Ramos (cell line): ENCODE measurements at regions not wholly inside any gene's neighbourhood (a gene's known extent, or its start where the extent isn't known, plus 50 kb on each side); places are given as distances from the start of the nearest gene placed in this dataset.

Source experiments
- in situ Hi-C: fragments of 300-500 bp; cut with MboI; formaldehyde crosslinking; loops from one replicate; pipeline ENCODE4 v1.14.3; 2022; ENCODE audit warnings: low sequenced_read_pairs; ENCODE audit not compliant: unreplicated experiment

DNA sequence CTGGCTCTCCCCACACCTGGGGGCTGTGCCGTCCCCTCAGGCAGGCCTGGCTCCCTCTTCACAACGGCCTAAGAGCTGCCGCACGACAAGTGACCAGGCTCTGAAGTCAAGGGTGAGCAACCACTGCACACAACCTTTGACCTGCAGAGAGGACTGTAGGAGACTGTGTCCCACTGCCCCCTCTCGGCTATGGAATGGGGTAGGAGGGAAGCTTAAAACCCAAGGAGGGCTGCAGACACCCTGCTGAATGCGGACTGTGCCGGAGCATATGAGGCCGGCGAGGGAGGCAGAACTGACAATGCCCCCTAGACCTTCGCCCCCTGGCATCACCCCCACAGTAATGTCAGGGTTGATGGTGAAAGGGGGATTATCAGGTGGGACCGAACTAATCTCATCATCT is 311.9 kb downstream of the CTTN start:
- in situ Hi-C loops = no loop called here

DNA sequence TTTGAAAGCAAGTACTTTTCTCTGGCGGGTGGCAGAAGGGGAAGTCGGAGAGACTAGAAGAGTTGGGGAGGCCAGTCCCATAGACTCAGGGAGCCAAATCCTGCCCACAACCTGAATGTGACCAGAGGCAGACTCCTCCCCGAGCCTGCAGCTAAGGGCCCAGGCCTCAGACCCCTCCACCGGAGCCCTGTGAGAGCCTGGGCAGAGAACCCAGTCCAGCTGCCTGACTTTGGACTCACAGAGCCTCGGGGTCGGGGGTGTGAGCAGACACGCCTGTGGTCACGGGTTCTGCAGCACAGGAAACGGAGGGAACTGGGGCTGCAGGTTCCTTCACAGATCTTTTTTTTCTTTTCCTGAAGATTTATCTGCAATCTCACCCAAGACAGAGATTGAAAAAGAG is 312.3 kb downstream of the CTTN start:
- in situ Hi-C loops = no loop called here

DNA sequence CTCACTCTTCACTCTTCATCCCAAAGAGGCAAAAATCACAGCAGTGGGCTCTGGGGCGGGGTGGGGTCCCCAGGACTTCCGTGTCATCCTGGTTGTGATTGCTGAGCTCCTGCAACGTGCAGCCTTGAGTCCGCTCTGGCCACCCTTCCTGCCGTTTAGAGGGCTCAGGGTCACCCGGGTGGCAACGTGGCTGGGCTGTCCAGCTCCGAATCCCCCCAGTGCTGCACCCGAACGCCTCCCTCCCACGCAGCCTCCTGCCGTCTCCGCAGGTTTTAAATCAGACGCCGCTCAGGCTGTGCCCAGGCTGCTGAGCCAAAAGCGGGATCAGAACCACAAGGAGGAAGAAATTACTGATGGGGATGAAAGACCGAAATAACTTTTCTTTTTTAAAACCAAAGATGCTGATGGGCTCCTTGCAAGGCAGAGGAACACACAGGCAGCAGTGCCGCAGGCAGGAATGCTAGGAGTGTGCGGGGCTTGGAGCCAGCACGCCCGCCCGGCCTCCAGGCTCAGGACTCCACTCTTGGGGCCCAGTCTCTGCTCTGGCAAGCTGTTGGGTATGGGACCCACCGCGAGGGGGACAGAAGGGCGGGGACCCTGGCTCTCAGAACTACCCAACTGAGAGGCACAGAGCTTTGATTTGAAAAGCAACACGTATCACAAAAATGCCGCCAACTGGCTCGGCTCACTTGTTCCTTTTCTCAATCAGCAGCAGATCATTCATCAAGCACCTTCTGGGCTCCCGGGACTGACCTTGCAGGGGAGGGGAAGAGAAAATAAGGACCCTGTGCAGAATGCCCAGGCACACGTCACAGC is 313.0 kb downstream of the CTTN start:
- in situ Hi-C loops = no loop called here

DNA sequence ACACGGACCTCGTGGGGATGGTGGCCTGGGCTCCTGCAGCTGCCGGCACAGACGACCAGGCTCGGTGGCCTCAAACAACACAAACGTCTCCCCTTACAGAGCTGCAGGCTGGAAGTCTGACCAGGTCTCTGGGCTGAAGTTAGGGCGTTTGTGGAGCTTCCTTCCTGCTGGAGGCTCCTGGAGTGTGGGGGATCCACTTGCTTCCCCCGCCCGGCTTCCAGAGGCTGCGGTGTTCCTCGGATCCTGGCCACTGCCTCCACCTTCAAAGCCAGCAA is 313.5 kb downstream of the CTTN start:
- in situ Hi-C loops = no loop called here

DNA sequence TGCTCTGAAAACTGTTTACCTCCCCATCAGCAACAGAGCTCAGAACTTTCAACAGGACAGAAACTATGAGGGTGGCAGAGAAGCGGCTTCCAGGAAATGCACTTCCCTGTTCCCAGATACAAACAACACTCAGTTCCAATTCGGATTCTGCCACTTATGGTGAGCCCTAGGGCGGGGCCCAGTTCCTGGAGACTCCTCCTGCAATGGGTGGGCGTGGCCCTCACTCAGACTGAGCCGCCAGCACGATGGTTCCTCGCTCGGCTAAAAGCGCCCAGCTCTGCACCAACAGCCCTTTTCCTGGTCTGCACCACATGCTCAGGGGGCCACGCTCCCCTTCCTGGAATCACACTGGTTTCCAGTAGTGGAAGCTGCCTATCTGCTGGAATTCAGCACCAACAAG is 314.1 kb downstream of the CTTN start:
- in situ Hi-C loops = no loop called here

DNA sequence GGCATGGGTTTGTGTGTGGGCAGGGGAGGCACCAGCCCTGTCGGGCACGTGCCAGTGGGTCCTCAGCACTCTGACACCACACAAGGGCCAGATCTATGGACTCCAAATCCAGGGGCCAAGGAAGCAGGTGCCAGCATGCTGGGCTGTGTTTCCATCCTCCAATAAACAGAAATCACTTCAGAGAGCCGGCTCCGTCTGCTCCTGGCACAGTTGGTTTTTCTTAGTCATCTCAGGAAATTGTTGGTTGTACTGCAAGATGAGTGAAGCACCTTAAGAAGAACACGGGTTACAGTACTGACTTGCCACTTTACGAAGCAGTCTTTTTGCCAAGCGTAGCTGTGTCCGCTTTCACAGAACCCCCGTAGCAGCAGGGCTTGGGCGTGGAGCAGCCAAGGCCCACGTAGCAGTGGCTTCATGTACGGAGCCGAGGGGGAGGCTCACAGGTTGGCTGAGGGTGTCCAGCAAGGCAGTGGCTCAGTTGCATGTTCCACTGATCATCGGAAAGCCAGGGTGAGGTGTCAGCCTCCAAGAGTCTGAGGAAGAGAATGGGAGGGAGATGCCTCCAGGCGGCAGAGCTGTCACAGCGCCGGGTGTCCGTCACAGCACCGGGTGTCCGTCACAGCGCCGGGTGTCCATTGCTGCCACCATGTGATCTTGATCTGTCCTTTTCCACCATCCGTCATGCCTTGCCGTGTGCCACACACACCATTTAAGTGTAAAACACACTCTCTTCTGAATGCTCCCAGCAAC is 314.9 kb downstream of the CTTN start:
- in situ Hi-C loops = no loop called here

DNA sequence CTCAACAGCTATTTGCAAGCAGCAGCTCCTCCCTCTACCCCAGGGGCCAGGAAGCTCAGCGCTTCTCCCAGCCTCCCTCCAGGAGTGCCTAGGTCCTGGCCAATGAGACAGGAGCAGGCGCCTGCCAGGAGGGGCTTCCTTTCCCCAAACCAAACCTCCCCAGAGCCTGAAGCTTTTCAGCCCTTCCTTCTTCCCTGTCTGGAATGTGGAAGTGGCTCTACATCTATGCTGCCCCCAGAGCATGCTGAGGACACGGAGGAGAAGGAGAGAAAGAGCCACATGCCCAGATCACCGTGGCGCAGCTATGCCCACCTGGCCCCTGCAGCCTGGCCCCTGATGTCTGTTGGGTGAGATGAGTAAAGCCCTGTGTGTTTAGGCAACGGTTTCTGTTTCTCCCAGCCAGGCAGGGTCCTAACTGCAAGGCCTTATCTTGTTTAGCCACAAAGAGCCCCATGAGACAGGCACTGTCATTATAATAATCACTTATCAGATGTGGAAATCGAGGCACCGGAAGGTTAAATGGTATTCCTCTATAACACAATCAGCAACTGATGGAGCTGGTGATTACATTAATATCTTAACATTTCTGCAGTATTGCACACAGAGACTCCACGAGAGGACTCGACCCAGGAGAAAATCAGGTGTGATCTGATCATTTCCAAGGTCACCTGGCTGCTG is 315.8 kb downstream of the CTTN start:
- in situ Hi-C loops = no loop called here

DNA sequence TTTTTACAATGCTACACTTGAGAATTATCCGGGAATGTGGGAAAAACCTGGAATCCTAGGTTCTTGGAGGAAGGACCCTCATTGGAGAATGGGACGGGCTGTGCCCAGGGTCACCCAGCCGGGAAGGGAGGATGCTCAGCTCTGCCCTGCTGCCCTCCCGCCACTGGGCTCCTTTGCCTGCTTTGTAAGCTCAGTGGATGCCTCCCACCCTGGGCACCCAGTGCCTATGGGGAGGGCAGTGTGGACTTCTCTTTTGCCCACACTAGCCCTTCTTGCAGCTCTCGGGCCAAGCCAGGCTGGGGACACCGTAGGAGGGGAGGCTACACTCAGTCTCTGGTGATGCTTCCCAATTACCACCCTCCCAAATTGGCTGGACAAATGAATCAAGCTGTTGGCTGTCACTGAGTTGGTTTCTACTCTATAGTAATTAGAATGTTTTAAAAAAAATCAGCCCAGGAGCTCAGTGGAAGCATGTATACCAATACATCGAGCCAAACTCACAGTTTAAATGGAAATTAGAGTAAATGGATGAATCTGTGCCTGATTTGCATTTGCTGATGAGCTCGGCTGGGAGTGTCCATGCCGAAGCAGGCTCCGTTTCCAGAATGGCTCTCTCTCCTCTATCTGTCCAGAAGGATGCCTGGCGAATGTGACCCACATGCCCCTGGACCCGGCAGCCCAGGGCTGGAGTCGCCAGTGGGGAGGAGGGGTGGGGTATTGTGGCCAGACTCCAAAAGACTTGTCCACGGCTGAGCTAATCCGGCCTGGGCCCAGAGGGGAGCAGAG is 317.0 kb downstream of the CTTN start:
- in situ Hi-C loops = no loop called here

DNA sequence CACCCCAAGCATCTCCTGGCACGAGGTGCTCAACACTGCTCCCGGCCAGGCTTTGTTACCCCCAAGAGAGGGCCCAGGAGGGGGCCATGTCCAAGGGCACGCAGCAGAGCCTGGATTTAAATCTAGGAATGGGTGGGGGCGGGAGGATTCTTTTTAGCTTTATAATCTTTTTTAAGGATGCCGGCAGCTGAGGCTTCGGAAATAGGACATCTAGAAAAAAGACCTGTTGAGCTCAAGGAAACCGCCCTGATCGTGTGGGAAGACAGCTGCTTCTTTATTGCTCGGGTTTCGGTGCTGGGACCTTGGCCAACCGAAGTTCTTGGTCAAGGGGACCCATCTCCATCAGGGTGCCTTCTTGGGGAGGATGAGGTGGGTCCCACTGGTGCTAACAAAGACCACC is 317.9 kb downstream of the CTTN start:
- in situ Hi-C loops = no loop called here

DNA sequence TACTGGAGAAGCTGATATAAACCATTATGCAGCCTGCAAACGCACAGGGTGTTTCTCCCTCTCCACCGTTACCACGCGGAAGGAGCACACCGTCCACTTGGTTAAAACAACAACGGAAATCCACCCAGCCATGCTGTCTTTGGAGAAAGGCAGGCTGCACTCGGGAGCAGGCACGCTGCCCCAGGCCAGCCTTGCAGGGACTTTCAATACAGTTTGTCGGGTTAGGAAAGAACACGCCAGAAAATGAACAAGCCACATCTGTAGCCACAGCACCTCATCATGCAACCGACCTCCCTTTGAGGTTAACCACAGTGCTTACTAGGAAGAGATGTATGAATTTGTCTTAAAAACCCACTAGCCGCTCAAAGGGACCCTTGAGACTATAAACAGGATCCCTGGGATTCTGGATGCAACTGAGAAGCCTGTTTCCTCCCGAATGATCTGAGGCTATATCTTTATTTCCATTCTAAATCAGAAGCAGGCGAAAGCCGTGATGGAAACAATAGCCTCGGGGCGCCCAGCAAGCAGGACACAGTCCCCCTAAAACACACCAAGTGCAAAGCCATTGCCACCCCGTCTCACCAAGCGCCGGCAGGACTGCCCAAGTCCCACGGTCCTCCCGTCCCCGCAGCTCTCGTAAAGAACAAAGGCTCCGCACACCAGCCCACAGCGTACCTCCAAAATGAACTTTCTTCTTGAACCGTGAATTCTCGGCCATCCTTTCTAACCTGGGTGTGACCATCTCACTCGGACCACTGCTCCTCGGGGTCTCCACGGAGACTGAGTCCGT is 318.9 kb downstream of the CTTN start:
- in situ Hi-C loops = no loop called here

DNA sequence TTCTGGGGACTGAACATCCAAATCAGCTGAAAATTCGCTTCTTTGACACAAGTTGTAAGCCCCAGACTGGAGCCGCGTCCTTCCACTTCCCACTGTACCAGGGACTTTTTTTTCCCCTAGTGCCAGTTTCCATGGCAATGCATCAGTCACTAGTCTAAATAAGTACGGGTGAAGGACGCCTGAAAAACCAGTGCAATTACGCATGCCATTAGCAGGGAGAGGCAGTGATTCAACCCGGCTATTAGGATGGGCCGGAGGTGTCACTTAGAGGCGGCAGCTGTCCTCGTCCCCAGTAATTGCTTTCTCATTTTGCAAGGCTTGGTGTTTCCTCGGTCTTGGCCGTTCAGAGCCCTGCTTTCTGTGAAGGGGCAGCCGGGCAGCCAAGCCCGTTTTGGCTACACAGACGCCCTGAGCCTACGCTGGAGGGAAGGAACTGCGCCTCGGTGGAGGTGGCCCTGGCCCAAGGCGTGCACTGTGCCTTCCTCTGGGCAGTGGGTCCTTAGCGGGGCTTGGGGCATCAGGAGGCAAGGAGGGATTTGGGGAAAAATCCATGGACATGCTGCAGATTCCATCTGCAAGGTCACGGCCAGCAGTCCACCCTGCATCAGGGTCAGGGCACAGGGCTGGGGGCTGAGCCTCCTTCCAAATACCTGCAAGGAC is 319.7 kb downstream of the CTTN start:
- in situ Hi-C loops = no loop called here

DNA sequence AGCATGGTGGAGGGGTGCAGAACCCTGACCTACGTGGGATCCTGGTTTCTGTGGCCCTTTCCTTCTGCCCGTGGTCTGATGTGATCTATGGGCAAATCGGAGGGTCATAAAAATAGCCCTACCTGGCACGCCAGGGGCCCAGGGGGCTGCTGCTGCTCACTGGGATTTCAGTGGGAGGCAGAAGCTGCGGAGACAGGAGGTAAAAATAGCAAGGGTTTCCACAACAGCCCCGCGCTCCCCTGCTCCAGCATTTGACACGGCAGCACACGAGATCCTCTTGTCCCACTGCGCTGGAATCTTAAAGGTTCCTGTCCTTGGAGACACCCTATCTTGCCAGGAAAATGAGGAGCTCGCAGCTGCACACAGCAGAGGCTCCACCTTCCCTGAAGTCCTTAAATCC is 321.2 kb downstream of the CTTN start:
- in situ Hi-C loops = no loop called here

DNA sequence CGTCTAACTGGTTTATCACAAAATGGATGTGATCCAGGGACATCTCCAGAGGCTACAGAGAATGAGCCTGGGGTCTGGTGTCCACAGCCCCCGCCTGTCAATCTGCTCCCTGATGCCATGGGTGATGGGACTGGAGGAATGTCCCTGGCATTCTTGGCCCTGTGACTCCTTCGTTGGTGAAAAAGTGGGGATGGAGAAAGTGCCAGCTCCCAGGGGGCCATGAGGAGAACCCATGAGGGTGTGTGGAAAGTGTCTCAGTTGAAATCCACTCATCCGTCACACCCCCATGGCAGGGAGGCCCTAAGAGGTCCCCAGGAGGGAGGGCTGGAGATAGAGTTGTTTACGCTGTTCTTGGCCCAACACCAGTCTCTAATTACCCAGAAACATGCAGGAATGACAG is 322.0 kb downstream of the CTTN start:
- in situ Hi-C loops = no loop called here

DNA sequence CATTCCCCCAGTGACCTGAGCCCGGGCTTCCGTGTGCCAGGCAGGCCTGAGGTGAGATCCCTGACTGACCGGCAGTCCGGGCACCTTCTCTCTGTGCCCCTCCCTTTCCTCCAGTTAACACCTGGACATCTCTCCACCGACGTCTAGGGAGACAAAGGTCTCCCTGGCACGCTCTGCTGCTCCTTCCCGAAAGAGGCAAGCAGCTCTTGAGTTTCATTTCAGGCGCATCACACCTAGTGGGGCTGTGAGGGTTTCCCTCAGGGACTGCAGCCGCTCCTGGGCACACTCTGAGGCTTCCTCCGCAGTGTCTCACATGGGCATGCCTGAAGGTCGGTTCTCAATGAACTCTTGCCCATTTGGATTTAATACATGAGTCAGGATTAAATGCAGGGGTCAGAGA is 322.7 kb downstream of the CTTN start:
- in situ Hi-C loops = no loop called here

DNA sequence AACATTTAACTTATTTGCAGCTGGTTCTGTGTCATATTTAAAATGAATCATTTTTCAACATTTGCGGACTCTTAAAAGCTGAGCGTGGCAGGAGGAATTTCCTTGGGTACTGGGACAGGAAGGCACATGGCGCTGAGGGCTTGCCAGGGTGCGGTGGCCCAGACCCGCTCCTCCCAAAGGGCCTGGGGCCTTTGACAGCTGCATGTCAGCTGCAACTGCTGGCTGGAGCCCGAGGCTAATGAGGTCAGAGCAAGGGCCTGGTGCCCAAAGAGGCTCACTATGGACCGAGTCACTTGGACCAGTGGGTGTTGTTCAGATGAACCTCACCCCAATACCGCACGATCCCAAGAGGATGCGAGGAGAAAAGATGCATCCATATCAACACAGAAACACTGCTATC is 326.9 kb downstream of the CTTN start:
- in situ Hi-C loops = no loop called here

DNA sequence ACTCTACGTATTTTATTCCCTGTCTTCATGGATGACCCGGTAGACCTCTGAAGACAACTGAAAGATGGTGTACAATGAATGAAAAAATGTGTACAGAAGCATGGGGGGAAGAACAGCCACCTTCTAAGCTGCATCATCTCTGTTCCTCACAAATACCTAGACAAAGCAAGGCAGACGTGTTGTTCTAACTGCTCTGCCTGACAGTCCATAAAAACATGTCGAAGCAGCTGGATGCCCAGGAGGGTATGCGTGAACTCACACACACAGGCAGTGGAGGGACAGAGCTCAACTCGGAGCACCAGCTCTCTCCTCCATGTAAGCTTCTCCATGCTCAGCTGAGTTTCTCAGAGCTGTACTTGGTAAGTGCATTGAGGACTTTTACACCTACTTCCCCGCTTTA is 327.4 kb downstream of the CTTN start:
- in situ Hi-C loops = no loop called here

DNA sequence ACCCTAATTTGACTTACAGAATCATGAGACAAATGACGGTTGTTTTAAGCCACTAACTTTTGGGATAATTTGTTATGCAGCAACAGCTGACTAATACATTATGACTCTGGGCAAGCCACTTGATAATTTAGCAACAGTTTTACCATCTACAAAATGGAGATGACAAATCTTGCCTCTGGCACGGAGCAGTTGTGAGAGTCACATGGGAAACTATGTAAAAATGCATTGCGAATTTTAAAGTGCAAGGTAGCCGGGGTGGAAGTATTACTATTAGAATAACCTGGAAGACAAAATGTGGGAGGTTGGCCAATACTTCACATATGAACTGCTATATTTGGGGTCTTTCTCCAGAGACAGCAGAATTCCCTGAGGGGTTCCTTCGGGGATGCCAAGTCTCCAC is 328.7 kb downstream of the CTTN start:
- in situ Hi-C loops = no loop called here

DNA sequence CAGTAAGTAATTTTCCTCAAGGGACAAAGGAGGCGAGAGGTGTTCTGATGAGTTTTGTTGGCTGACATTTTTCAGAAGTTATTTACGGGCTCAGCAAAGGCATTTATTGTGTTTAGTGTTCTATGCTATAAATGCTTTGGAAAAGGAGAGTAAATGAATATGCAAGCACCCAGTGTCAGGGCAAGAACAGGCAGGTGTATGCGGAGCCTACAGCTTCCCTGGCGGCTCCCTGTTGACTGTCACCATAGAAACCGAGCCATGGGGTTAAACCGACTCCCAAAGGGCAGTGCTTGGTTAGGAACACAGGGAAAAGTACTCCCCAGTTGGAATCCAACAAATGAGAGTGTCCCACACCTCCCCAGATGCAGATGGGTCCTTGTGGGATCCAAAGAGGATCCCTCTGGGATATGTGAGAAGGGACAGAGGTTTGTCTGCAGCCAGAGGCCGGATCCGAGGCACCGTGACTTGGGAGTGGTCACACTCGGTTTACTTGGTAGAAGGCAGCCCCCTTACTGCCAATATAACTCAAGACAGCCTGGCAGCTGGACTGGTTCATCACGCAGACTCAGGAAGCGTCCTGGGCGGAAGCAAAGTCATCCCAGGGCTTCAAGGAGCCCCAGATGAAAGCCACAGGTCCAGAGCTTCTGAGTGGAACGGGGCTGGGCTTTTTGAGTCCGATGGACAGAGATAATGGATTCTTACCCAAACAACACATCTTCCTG is 329.7 kb downstream of the CTTN start:
- in situ Hi-C loops = no loop called here

DNA sequence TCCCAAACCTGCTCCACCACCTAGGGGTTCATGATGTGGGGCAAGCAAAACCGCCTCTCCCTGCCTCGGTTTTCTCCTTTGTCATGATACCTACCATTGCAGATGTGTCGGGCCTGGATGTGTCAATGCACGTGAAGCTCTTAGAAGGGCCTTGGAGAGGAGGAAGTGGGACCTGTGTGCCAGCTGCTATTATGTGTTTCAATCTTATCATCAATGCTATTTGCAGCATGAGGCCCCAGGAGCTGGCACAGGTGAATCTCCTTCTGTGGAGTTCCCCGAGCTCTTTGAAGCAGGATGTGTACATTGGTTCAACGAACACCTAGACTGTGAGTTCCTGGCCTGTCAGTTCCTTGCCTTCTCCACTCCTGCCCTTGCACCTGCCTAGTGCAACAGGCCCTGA is 331.6 kb downstream of the CTTN start:
- in situ Hi-C loops = no loop called here
